Prostate gland (tissue), 2 donors: ENCODE measurements at regions not wholly inside any gene's neighbourhood (a gene's known extent, or its start where the extent isn't known, plus 50 kb on each side); places are given as distances from the start of the nearest gene placed in this dataset.

Experiments used
- DNase-seq: peaks from one replicate; pipeline ENCODE4 v3.0.0-alpha.2; 2019; ENCODE audit warnings: low spot score
- H3K27ac ChIP-seq, 2 donors: fragments of 200-600 bp; sonication (generic); 2 replicates each; pipeline ENCODE4 v1.5.1; 2017 to 2019
- H3K27me3 ChIP-seq: fragments of 200-600 bp; sonication (generic); replicated peaks from 2 replicates; pipeline ENCODE4 v1.5.1; 2019; ENCODE audit not compliant: insufficient read depth
- H3K36me3 ChIP-seq, 2 donors: fragments of 200-600 bp; sonication (generic); 1 replicate in 1 of 2; 2 replicates in 1 of 2; pipeline versions ENCODE4 v1.5.1 to v1.8.1; 2017 to 2019
- H3K4me1 ChIP-seq: fragments of 200-600 bp; sonication (generic); replicated peaks from 2 replicates; pipeline ENCODE4 v1.5.1; 2019
- H3K4me3 ChIP-seq, 2 donors: fragments of 200-600 bp; sonication (generic); 2 replicates each; pipeline ENCODE4 v1.5.1; 2017 to 2019
- H3K9me3 ChIP-seq: fragments of 200-600 bp; sonication (generic); 2 replicates; pipeline ENCODE4 v1.5.1; 2017
- CTCF ChIP-seq, 4 experiments: fragments of 200-600 bp in 2 of 4; fragments of 450-650 bp in 2 of 4; sonication (generic) in 2 of 4; IDR thresholded peaks; 1 replicate in 3 of 4; 2 replicates in 1 of 4; pipeline ENCODE4 v1.5.1; 2016 to 2019; ENCODE audit warnings: antibody characterized with exemption in 4 of 4, mild to moderate bottlenecking in 2 of 4, moderate library complexity in 2 of 4
- POLR2A ChIP-seq: fragments of 450-650 bp; IDR thresholded peaks from one replicate; pipeline ENCODE4 v1.6.1; 2016; ENCODE audit warnings: antibody characterized with exemption, mild to moderate bottlenecking
- POLR2AphosphoS5 ChIP-seq: sonication (generic); formaldehyde crosslinking; IDR thresholded peaks from one replicate; pipeline ENCODE4 v1.6.1; 2017; ENCODE audit warnings: antibody characterized with exemption
- WGBS: methylation state at CpG from one replicate; pipeline ENCODE4 v1.1.5; 2018; 5-methylcytosine and 5-hydroxymethylcytosine counted together
- intact Hi-C: fragments of 100-400 bp; cut with DNase I; formaldehyde crosslinking; loops from one replicate; pipeline ENCODE4 v1.14.2; 2022

GRCh38 chr1:208807446-208808127 lies 563.4 kb upstream of the PLXNA2 start:
- WGBS: 33% methylated on average over 4 of the region's 4 CpGs
- Histone ChIP-seq H3K27me3 (no peaks in the 10 kb centered on the region), H3K4me3 (no peak overlapping the region), H3K36me3 (no peaks in the 10 kb centered on the region), H3K4me1 (no peaks in the 10 kb centered on the region), H3K27ac (no peak overlapping the region), H3K9me3 (no peaks in the 10 kb centered on the region)
- DNase-seq: no peak
- intact Hi-C loops: no loop called here
- TF ChIP-seq POLR2AphosphoS5 (no peak), CTCF (IDR thresholded peaks at IDR 0.05) (no peak), POLR2A (no peak)

GRCh38 chr1:208808301-208808700 lies 564.1 kb upstream of the PLXNA2 start:
- WGBS: 56% methylated on average over 1 of the region's 1 CpG
- intact Hi-C loops: no loop called here

GRCh38 chr1:208809876-208810275 lies 565.7 kb upstream of the PLXNA2 start:
- 57% methylated on average over 3 of the region's 3 CpGs for WGBS
- no peaks in the 10 kb centered on the region for H3K27me3 ChIP-seq
- H3K36me3 ChIP-seq: no peaks in the 10 kb centered on the region
- TF ChIP-seq CTCF (IDR thresholded peaks at IDR 0.05): no peak
- no peak for TF ChIP-seq POLR2AphosphoS5
- no peak for TF ChIP-seq POLR2A
- DNase-seq: no peak
- intact Hi-C loops: no loop called here
- no peak overlapping the region for H3K27ac ChIP-seq
- no peak overlapping the region for H3K4me3 ChIP-seq
- H3K4me1 ChIP-seq: no peaks in the 10 kb centered on the region
- H3K9me3 ChIP-seq: no peaks in the 10 kb centered on the region

More at GRCh38 chr1:208808301-208808700, 564.1 kb upstream of the PLXNA2 start:
- H3K27me3 ChIP-seq: no peaks in the 10 kb centered on the region
- no peak overlapping the region for H3K4me3 ChIP-seq
- no peak for DNase-seq
- TF ChIP-seq POLR2AphosphoS5 (no peak), CTCF (IDR thresholded peaks at IDR 0.05) (no peak), POLR2A (no peak)
- H3K27ac ChIP-seq: no peak overlapping the region
- no peaks in the 10 kb centered on the region for H3K36me3 ChIP-seq
- H3K9me3 ChIP-seq: no peaks in the 10 kb centered on the region
- H3K4me1 ChIP-seq: no peaks in the 10 kb centered on the region

GRCh38 chr1:208818770-208819445 lies 574.7 kb upstream of the PLXNA2 start:
- TF ChIP-seq CTCF (IDR thresholded peaks at IDR 0.05): no peak
- no peak for TF ChIP-seq POLR2A
- no peak for TF ChIP-seq POLR2AphosphoS5
- Histone ChIP-seq H3K27me3 (no peaks in the 10 kb centered on the region), H3K36me3 (no peaks in the 10 kb centered on the region), H3K4me3 (no peak overlapping the region), H3K9me3 (no peaks in the 10 kb centered on the region), H3K27ac (no peak overlapping the region), H3K4me1 (no peaks in the 10 kb centered on the region)
- intact Hi-C loops: no loop called here
- no peak for DNase-seq
- 77% methylated on average over 8 of the region's 8 CpGs for WGBS
